Kidney (tissue), 13 donors: ENCODE measurements at regions not wholly inside any gene's neighbourhood (a gene's known extent, or its start where the extent isn't known, plus 50 kb on each side); places are given as distances from the start of the nearest gene placed in this dataset.

Experiments
- DNase-seq, 5 donors: peaks; one replicate each; pipeline ENCODE4 v3.0.0-alpha.2; 2013 to 2020
- FAIRE-seq: peaks from 2 replicates; lab custom pipeline; 2012; peaks lifted over from hg19 to GRCh38; lab: Jason Lieb, UNC
- H3K27ac ChIP-seq, 2 donors: one replicate each; pipeline ENCODE4 v1.7.0; 2013; ENCODE audit warnings: low read depth in 2 of 2, low read length in 2 of 2, inconsistent platforms in 1 of 2
- H3K27me3 ChIP-seq: one replicate; pipeline ENCODE4 v1.7.1; 2013; ENCODE audit warnings: low read length, inconsistent platforms; ENCODE audit not compliant: control insufficient read depth, insufficient read depth
- H3K36me3 ChIP-seq, 3 donors: one replicate each; pipeline versions ENCODE4 v1.7.0 to v1.7.1; 2013; ENCODE audit warnings: low read length in 3 of 3, control low read depth in 1 of 3, inconsistent platforms in 1 of 3; ENCODE audit not compliant: insufficient read depth in 3 of 3, control insufficient read depth in 2 of 3
- H3K4me1 ChIP-seq, 3 donors: one replicate each; pipeline versions ENCODE4 v1.7.0 to v1.7.1; 2013; ENCODE audit warnings: low read length in 3 of 3, inconsistent platforms in 1 of 3, low read depth in 1 of 3; ENCODE audit not compliant: control insufficient read depth in 2 of 3, insufficient read depth in 2 of 3
- H3K4me3 ChIP-seq, 3 donors: one replicate each; pipeline versions ENCODE4 v1.7.0 to v1.8.1; 2013; ENCODE audit warnings: low read length in 3 of 3, control low read depth in 1 of 3, inconsistent platforms in 1 of 3
- H3K9ac ChIP-seq, 3 donors: one replicate each; pipeline versions ENCODE4 v1.7.0 to v1.7.1; 2013; ENCODE audit warnings: low read length in 3 of 3, control low read depth in 1 of 3, inconsistent platforms in 1 of 3
- H3K9me3 ChIP-seq, 3 donors: one replicate each; pipeline versions ENCODE4 v1.7.0 to v1.7.1; 2013; ENCODE audit warnings: low read length in 3 of 3, control low read depth in 1 of 3, inconsistent platforms in 1 of 3; ENCODE audit not compliant: control insufficient read depth in 2 of 3, insufficient read depth in 1 of 3
- intact Hi-C: fragments of 100-400 bp; cut with DNase I; formaldehyde crosslinking; loops from one replicate; pipeline ENCODE4 v1.11.1; 2022
- TF ChIP-seq, protein P1 (sequence below): IDR thresholded peaks from 3 replicates; pipeline ENCODE4 v1.5.1; 2012; ENCODE audit warnings: mild to moderate bottlenecking, moderate library complexity, borderline replicate concordance; ENCODE audit not compliant: insufficient read depth; ENCODE audit errors: extremely low read depth
- donor health status: control.
- donor health status: control.
- donor health status: control.
- donor health status: control.
- donor health status: control.
- donor health status: DM: yes; HTN: yes; CAD: no.
- donor health status: Normal renal cell carcinoma (clear cell type).

DNA sequence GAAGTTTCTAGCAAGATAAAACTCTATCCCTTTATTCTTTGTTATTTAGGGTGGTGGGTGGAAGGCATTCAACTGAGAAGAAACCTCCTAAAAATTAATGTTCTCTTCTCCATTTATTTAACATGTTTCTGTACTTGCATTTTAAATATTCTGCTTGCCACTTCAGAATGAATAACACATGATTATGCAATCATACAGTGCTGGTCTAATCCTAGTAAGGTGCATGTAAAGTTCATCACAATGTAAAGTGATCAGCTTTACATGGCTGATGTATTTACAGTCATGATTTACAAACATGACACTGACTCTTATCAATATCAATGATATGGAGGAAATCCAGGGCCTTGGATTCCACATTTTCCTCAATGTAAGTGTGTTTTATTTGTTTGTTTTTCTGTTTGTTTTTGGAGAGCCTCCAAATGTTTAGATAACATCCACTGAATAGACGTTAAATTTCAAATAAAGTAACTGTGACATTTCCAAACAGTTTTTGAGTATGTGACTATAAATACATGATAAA is 342.1 kb upstream of the CTSO start:
- no peak for FAIRE-seq

DNA sequence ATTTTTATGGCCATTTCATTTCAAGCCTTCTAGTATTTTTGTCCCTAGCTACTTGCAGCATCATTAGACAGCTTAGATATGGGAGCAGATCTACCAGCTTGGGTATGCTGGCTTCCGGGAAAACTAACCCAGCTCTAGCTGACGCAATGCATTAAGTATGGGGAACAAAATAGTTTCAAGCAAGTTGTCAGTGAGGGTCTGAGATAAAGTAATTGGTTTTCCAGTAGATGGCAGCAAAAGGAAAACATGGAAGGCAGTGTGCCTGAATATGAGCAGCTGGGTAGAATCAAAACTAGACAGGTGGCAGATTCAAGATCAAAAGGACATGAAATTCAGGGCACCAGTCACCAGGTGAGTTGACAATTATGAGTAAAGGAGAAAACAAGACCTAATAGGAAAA is 340.9 kb upstream of the CTSO start:
- TF ChIP-seq, protein P1, sequence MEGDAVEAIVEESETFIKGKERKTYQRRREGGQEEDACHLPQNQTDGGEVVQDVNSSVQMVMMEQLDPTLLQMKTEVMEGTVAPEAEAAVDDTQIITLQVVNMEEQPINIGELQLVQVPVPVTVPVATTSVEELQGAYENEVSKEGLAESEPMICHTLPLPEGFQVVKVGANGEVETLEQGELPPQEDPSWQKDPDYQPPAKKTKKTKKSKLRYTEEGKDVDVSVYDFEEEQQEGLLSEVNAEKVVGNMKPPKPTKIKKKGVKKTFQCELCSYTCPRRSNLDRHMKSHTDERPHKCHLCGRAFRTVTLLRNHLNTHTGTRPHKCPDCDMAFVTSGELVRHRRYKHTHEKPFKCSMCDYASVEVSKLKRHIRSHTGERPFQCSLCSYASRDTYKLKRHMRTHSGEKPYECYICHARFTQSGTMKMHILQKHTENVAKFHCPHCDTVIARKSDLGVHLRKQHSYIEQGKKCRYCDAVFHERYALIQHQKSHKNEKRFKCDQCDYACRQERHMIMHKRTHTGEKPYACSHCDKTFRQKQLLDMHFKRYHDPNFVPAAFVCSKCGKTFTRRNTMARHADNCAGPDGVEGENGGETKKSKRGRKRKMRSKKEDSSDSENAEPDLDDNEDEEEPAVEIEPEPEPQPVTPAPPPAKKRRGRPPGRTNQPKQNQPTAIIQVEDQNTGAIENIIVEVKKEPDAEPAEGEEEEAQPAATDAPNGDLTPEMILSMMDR, result peak; percentile 18
- intact Hi-C loops, result no loop called here
- no peak overlapping the region for H3K9ac ChIP-seq
- H3K27me3 ChIP-seq, result no peaks in the 10 kb centered on the region
- FAIRE-seq (no peak), DNase-seq (peak in 3 of 5 donors; percentile 21 to 71 (median 62))
- H3K4me3 ChIP-seq, result no peak overlapping the region
- H3K36me3 ChIP-seq, result no peaks in the 10 kb centered on the region
- H3K9me3 ChIP-seq, result no peaks in the 10 kb centered on the region
- H3K4me1 ChIP-seq, result no peaks in the 10 kb centered on the region
- no peak overlapping the region for H3K27ac ChIP-seq

More for the DNA sequence above, 342.1 kb upstream of the CTSO start:
- Histone ChIP-seq H3K9me3 (no peaks in the 10 kb centered on the region), H3K27me3 (no peaks in the 10 kb centered on the region), H3K27ac (no peak overlapping the region), H3K9ac (no peak overlapping the region), H3K36me3 (no peaks in the 10 kb centered on the region), H3K4me1 (no peaks in the 10 kb centered on the region), H3K4me3 (no peak overlapping the region)
- intact Hi-C loops, result no loop called here
- no peak for DNase-seq
- TF ChIP-seq, protein P1, result no peak

DNA sequence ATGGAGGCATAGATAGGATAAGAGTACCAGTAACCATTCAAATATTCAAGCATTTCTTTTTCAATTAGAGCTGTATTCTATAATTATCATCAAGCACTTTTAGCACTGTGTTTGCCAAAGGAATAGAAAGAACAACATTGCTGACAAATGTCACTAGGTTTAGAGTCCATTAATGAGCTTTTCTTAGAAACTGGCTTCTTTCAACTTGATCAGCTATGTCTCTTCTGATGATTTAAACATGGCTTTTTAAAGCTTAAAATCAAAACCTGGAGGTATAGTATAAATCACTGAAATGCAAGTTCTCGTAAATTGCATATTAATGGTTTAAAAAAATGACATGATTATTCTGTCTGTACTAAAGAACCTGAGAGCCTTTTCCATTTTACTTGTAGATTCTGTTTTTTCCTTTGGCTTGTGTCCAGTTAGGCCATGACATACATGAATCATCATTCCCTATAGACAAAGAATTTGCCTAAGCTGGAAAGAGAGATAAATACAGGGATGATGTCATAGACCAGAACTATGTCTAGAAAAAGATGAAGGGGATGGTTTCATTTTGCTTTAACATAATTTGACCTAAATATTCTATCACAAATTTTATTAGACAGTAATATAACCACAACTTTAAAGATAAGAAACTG is 340.1 kb upstream of the CTSO start:
- Histone ChIP-seq H3K9ac (no peak overlapping the region), H3K36me3 (no peaks in the 10 kb centered on the region), H3K27ac (no peak overlapping the region), H3K4me3 (no peak overlapping the region), H3K9me3 (no peaks in the 10 kb centered on the region), H3K27me3 (no peaks in the 10 kb centered on the region), H3K4me1 (no peaks in the 10 kb centered on the region)
- intact Hi-C loops, result no loop called here
- FAIRE-seq (no peak), DNase-seq (peak in 2 of 5 donors; percentile 21 to 41)
- TF ChIP-seq, protein P1, result no peak

DNA sequence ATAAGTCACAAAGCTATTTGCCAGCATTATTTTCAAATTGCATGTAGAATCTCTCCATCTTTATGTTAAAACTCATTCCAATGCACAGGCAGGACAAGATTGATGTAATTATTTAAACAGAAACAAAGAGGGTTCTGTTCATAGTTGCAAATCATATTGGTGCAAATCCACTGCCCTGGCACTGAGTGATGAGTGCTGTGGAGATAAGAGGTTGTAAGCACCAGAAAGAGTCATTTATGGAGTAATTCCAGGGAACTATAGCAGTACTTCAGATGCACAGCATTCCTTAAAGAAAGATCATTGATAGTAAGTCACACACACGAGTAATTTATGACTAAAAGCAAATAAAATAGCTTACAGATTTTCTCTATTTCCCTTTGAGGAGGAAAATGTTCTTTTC is 337.7 kb upstream of the CTSO start:
- Histone ChIP-seq H3K4me1 (no peaks in the 10 kb centered on the region), H3K27ac (no peak overlapping the region), H3K36me3 (no peaks in the 10 kb centered on the region), H3K9me3 (no peaks in the 10 kb centered on the region), H3K9ac (no peak overlapping the region), H3K4me3 (no peak overlapping the region), H3K27me3 (no peaks in the 10 kb centered on the region)
- TF ChIP-seq, protein P1, result no peak
- DNase-seq (no peak), FAIRE-seq (no peak)
- intact Hi-C loops, result no loop called here
